GM21381 (cell line): ENCODE measurements at regions not wholly inside any gene's neighbourhood (a gene's known extent, or its start where the extent isn't known, plus 50 kb on each side); places are given as distances from the start of the nearest gene placed in this dataset.
"Not testable (repeated sequence)": the region's sequence is repeated elsewhere in the genome, so short reads cannot be mapped to it uniquely, and the experiment has no call there.

Source experiments
- ATAC-seq: cut with Tn5 transposase; IDR thresholded peaks from one replicate; pipeline ENCODE4 v1.9.1; 2021; ENCODE audit warnings: mild to moderate bottlenecking, moderate library complexity; ENCODE audit not compliant: unreplicated experiment

GRCh38 chr11:38751421-38751820 lies 2153.4 kb upstream of the RAG2 start:
- no peak for ATAC-seq

DNA sequence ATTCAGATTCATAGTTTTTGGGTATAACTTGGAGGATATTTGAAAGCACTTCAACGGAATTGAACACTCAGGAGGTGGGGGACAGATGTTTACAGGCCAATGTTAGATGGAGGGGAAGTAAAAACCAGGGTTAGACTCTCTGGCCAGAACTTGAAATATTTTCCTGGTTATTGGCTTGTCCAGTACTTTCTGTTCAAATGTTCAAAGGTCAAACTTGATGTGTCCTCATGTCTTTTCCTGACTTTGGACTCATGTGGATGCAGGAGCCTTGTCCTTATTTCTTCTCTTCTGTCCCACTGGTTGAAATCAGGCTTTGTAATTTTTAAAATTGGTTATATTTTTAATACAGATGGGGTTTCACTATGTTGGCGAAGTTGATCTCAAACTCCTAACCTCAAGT lies 2148.5 kb upstream of the RAG2 start:
- ATAC-seq, result not testable (repeated sequence)

DNA sequence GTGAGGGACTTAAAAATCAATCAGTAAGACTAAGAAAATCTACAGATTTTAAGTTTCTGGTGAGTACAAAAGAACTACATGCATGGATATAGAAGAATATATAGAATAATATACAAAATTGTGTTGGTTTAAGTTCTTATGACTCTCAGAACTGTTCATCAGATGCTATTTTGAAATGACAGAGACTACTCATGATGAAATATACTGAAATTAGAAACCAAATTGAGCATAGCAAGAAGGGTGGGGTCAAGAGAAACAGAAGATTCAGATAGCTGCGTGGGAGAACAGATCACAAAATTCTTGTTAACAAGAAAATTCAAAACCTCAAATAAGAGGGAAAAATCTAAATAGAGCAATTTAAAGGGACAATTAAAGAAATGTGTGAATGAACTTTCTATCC lies 2125.3 kb upstream of the RAG2 start:
- no peak for ATAC-seq

GRCh38 chr11:38721586-38722315 lies 2123.7 kb upstream of the RAG2 start:
- ATAC-seq, result no peak

- ATAC-seq, result no peak
Observed at GRCh38 chr11:38718659-38719058, 2120.6 kb upstream of the RAG2 start.

DNA sequence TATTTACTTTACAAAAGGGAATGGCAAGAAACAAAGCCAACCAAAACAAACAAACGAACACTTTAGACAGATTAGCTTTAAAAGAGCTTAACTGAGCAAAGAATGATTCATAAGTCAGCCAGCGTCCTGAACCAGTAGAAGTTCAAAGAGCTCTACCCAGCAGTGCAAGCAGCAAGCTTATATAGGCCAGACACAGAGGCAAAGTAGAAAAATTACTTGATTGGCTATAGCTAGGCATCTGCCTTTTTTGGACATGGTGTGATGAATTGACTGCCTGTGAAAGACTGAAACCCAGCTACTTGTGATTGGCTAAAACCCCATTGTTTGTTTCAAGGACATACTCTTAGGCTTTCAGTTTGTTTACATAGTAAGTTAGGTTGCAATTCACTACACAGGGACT lies 2120.0 kb upstream of the RAG2 start:
- no peak for ATAC-seq

DNA sequence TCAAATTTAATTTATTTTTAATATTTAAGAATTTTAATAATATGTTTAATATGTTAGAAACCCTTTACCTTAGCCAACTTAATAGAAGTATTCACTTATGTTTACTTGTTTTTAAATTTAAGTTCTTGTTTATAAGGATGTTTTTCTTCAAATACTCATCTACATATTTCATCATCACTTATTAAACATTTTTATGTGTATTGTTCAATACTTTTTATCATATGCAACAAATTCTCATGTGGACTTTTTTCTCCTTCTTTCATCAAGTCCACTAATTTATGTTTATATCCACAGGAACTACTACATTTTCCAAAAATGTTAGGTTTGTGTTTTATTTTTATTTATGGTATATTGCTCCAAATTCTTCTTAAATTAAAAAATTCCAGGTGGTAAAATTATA lies 2113.1 kb upstream of the RAG2 start:
- no peak for ATAC-seq

GRCh38 chr11:38710262-38710661 lies 2112.2 kb upstream of the RAG2 start:
- ATAC-seq, result no peak

GRCh38 chr11:38700111-38700510 lies 2102.1 kb upstream of the RAG2 start:
- ATAC-seq, result no peak

DNA sequence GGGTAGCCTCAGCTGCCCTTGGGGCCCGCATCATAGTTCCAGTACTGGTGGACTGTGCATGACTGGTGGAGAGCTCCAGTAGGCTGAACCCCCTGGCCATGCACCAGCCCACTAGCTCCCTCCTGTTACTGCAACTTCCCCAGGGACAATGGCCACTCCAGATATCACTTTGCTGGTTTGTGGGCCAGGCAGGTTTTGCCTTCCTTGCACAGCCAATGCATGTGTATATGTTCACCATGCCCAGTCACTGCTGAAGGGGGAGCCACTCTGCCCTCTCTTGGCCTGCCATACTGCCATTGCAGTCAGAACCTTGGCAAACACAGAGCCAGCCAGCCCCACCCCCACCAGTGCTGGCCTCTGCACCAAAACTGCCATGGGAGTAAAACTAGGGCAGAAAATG lies 2095.3 kb upstream of the RAG2 start:
- no peak for ATAC-seq

DNA sequence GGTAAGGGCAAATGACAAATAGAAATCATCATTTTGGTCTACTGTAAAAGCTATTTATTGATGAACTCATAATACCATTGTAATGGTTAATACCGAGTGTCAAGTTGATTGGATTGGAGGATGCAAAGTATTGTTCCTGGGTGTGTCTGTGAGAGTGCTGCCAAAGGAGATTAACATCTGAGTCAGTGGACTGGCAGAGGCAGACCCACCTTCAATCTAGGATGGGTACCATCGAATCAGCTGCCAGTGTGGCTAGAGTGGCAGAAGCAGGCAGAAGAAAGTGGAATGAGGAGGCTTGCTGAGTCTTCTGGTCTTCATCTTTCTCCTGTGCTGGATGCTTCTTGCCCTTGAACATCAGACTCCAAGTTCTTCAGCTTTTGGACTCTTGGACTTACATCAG lies 2092.2 kb upstream of the RAG2 start:
- ATAC-seq, result not testable (repeated sequence)

GRCh38 chr11:38687008-38687407 lies 2089.0 kb upstream of the RAG2 start:
- ATAC-seq, result no peak

GRCh38 chr11:38683484-38683883 lies 2085.4 kb upstream of the RAG2 start:
- no peak for ATAC-seq

- ATAC-seq, result no peak
Observed at GRCh38 chr11:38680746-38681145, 2082.7 kb upstream of the RAG2 start.

- no peak for ATAC-seq
Observed at GRCh38 chr11:38680166-38680565, 2082.1 kb upstream of the RAG2 start.

- no peak for ATAC-seq
Observed at GRCh38 chr11:38672445-38672844, 2074.4 kb upstream of the RAG2 start.

DNA sequence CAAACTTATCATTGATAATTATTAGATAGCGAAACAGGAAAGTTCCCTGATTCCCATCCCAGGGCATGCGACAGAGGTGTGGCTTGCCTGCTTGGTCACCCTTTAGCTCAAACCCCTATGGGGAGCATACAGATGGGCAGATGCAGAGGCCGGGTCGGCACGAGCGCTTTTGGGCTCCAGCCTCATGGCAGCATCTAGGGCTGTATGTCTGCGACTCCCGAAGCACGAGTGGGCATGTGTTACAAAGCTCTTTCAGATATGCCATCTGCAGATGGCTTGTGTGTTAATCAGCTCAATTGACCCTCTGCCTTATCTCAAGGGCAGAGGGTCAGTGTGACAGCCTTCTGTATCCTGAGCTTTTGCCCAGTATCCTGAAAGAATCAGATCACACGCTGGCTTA lies 2069.3 kb upstream of the RAG2 start:
- no peak for ATAC-seq

- no peak for ATAC-seq
Observed at GRCh38 chr11:38648604-38649003, 2050.6 kb upstream of the RAG2 start.

DNA sequence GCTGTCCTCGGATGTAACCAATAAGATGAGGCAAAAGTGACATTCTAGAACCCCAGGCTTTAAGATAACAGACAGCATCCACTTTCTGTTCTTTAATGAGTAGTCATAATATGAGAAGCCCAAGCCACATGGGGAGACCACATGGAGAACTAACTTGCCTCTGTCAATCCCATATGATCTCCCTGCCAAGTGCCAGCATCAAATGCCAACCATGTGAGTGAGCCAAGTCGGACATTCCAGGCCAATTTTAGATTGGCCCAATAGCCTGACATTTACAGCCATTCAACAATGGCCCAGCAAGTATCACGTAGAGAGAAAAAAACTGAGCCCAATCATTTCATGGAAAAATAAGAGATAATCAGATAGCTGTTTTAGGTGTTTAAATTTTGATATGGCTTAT lies 2048.3 kb upstream of the RAG2 start:
- no peak for ATAC-seq

GRCh38 chr11:38640854-38641253 lies 2042.8 kb upstream of the RAG2 start:
- no peak for ATAC-seq

DNA sequence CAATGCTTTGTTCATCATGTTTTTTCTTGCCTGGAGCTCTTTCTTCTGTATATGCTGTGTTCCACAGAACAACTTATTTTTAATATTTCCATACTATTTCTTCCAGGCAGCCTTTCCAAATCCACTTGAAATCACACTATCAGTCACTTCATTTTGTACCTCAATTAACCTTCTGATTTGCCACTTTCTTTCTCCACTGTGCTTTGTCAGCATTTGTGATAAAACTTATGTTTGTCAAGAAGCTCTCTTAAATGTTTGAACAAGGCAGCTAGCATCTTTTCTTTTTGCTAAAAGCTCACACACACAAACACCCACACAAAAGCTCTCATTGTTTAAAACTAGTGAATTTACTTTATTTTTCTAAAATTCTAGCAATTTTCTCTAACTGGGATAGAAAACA lies 2014.7 kb upstream of the RAG2 start:
- ATAC-seq, result no peak

DNA sequence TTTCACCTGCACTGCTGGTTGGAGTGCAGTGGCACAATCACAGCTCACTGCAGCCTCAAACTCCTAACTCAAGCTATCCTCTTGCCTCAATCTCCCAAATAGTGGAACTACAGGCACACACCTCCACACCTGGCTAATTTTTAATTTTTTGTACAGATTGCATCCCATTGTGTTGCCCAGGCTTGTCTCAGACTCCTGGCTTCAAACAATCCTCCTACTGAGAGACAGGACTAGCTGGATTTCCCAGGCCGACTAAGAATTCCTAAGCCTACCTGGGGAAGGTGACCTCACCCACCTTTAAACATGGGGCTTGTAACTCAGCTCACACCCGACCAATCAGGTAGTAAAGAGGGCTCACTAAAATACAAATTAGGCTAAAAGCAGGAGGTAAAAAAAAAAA lies 2003.3 kb upstream of the RAG2 start:
- not testable (repeated sequence) for ATAC-seq

DNA sequence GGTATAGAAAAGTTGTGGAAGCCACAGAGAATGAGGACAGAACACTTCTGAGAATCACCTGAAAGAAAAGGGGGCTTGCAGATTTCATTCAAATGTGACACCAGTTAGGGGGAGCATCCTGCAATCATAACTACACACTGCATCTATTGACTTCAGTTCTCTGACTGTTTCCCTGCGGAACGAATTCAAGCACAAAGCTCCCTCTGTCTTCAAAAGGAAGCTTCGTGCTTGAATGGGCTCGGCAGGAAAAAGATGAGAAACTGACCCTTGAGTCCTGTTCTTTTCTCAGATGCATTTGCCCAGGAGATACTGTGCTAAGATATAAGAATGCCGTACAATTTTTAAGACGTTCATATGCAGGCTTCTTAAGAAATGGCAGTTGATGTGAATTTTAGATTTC lies 2000.4 kb upstream of the RAG2 start:
- ATAC-seq, result no peak
